Midbrain (tissue), 1 donor: ENCODE measurements at regions not wholly inside any gene's neighbourhood (a gene's known extent, or its start where the extent isn't known, plus 50 kb on each side); places are given as distances from the start of the nearest gene placed in this dataset.
A peak's percentile ranks its signal among the peaks of the same experiment; 100 is the strongest.

Source experiments
- DNase-seq: peaks from one replicate; lab custom pipeline; 2025; lab: John Stamatoyannopoulos, UW

DNA sequence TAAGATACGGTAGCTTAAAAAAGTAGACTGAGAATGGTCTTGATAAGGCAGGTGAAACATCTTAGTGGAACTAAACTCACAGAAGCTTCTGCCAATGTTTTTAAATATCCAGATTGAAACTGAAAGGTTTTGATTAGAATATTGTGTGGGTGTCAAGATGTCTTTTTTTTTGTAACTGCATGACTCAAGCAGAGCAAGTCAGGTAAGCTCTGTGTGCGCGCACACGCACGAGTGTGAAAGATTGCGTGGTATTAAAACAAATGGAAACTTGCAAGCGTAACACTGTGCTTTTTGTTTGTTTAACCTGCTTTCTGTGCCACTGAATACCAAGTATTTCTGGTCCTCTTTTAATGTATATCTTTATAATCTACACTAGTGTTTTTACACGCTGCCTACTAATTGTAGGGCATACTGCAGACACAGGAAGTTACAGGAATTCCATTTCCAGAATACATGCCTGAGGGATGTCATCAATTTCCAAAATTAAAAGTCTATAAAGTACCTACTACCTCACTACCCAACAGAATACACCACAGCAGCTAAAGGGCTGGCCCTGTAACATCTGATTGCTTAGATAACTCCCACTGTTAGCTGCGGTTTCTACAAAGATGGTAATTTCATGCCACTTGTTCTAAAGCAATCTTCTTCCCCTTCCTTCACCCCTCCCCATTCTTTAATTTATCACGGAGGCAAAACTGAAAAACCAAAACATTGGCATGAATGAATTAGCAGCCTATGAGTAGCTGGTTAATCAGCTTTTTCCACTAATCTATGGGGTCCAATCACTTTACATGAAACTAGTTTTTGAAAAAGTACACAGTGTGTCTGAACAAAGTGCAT lies 472.8 kb downstream of the SHQ1 start:
- DNase-seq, result no peak

DNA sequence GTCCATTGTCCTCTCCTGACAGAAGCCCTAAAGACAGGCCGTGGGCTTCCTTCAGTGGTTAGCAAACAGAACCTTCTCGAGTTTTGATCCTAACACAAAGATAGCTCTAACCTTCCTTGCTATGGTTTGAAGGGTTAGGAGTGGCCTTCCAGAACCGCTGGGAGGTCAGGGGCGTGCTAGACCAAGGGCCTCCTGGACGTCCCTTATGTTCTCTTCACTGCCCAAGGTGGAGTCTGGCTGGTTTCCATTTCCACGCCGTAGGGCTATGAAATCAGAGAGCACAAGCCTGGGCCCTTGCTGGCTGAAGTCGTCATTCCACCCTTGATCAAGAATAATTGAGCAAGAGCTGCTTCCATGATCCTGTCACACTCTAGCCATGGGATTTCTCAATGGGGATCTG lies 475.1 kb downstream of the SHQ1 start:
- DNase-seq, result no peak

DNA sequence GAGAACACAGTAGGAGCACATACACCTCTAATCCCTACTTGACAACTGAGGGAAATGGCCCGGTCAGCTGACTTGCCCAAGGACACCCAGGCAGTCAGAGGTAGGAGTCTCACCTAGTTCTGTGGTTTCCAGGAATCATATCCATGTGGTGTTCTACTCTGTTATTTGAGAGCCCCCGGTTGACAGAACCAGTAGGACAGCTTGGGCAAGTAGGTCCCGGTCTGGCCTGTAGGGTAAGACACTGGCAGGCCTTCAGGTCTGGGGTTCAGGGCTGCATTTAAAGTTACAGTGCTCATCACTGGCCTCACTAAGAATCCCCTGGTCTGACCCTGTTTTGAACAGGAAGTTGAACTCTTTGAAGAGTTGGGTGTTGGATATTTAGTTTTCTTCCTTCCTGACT lies 476.1 kb downstream of the SHQ1 start:
- DNase-seq, result no peak

DNA sequence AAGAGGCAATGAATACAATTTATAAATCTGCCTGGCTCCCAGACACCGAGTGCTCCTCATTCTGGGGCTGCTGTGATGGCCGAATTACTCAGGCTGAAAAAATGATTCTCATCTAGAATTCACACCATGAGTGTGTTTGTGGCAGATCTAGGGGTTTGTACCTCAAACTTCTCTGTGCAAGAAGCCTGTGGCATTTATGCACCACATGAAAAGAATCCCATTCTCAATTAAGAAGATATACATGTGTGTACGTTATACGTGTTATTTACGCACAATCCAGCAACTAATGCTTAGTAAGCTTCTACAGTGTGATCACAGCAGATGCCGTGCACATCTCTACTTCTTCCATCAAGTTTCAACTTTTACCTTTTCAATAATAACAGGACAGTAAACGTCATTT lies 476.8 kb downstream of the SHQ1 start:
- no peak for DNase-seq

DNA sequence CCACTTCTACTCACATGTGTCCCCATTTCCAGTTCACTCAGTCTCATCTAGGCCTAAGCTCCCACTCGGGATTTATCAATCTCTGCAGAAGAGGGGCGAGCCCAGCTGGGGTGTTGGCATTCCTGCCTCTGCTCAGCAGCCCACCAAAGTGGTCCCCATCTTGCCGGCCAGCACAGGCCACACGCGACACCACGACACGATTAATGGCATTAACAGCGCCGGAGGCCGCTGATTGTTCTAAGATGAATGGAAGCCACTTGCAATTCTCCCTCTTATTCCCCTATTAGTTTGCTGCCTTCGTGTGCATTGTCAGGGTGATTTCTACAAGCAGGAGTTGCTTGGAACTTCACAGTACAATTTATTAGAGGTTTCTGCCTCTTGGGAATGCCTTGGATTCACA lies 477.3 kb downstream of the SHQ1 start:
- no peak for DNase-seq

DNA sequence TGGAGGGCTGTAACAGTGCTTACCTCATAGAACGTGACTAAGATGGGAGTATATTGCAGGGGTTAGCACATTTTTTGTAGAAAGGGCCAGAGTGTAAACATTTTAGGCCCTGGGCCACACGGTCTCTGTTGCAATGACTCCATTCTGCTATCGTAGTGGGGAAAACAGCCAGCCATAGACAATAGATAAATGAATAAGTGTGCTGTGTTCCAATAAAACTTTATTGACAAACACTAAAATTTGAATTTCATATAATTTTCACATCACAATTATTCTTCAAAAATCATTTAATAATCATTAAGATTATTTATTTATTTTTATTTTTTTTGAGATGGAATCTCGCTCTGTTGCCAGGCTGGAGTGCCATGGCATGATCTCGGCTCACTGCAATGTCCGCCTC lies 478.6 kb downstream of the SHQ1 start:
- DNase-seq, result no peak

DNA sequence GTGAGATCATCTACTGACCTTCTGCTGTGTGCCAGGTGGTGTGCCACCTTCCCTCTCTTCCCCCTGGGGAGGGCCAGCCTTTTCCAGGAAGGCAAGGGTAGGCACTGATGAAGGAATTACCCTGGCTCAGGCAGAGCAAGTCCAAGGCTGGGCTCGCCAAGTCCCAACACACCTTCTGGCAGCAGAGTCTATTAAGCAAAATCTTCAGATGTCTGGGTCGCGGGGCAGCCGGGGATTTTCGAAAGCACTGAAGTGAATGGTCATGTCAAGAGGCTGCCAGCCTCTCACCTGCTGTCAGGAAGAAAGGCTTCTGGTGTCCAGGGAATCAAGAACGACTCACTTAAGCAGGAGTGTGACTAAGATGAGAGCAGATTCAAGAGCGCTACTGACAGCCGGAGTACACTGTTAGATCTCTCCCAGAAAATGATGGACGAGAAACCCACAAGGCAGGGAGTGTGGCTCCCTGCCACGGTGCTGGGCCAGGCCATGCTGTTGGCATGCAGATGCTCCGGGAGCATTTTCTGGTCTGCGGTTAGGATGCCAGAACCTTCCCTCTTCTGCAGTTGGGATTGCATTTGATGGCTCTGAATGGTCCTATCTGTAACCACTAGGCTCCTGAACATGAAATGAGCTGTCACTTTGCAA lies 479.8 kb downstream of the SHQ1 start:
- no peak for DNase-seq

DNA sequence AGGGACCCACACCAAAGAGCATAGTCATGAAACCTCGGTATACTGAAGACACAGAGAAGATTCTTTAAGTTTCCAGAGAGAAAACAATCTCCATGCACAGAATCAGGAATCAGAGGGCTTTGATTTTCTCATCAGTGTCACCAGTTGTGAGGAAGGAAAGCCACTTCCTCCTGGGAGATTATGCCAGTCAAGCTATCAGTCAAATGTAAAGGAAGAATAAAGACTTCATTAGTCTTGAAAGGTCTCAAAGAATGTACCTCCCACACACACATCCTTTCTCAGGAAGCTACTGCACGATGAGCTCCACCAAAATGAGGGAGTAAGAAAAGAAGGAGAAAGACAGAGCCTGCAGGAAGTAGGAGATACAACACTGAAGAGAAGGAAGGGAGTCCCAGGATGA lies 486.3 kb downstream of the SHQ1 start:
- no peak for DNase-seq

DNA sequence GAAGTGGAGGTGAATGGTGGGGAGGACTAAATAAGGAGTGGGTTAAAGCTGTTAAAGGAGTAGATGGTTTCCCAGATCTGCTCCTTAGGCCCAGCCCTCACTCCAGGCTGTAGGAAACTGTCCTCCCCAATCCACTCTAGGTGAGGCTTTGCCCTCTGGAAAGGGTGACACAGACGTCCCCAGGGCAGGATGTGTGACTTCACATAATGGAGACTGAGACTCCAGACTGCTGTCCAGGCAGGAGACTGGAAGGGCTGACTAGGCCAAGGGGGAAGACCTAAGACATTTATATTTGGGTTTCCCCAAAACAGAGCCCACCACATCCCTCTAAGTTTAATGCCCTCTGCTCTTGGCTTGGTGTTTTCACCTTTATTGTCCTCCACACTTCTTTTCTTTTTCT lies 488.5 kb downstream of the SHQ1 start:
- no peak for DNase-seq

DNA sequence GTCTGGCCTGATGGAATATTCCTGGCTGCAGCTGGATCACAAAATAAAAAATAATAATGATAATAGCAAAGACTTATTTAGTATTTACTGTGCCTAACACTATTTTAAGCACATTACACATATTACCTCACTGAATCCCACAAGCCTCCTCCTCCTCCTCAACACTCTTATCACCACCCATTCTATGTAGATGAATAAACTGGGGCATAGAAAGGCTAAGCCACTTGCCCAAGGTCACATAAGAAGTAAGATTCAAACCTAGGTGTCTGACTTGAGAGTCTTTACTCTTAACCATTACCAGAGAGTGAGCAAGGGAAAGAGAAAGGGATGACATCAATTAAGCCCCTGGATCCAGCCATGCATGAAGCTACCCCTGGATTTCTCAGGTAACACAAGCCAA lies 493.1 kb downstream of the SHQ1 start:
- no peak for DNase-seq

DNA sequence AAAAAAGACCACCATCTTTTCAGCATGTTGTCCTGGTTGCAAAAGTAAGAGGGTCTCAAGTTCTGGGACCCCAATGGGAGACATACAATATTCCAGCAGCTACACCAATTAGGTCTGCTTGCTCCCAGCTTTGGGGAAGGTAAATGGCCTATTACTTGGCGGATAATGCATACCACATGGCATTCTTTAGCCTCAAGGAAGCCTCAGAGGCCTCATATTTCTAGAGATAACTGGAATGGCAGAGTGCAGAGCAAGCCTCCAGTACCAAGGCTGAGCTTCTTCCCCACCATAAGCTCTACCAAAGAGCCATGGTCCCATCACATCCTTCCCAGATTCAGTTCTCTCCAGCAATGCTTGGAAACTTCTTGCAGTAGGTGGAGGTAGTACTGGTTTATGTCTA lies 493.8 kb downstream of the SHQ1 start:
- DNase-seq, result no peak

DNA sequence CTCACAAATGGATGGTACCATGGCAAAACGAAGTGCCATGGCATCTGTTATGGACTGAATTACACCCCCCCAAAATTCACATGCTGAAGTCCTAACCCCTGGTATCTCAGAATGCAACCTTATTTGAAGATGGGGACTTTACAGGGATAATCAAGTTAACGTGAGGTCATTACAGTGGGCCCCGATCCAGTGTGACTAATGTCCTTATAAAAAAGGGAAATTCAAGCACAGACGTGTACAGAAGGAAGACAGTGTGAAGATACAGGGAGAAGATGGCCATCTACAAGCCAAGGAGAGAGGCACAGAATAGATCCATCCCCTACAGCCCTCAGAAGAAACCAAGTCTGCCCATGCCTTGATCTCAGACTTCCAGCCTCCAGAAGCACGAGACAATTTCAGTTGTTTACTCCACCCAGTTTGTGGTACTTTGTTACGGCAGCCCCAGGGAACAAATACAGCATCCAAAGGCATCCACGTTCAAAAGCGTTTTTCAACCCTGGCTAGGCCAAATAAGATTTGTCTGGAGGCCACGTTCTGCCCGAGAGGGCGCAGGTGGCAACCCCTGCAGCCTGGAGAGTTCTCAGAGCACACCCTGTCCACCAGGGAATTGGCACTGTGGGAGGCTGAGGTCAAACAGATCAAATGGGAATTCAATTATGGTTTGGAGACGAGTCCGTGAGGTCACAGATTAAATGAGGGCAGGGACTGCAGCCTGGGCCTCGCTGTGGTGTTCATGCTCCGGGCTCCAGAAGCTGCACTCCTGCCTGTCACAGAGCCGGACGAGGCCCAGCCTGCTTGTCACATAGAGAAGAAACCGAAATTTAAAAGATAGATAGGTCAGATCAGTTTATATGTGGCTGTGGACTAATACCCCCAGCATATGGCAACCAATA lies 494.8 kb downstream of the SHQ1 start:
- no peak for DNase-seq

DNA sequence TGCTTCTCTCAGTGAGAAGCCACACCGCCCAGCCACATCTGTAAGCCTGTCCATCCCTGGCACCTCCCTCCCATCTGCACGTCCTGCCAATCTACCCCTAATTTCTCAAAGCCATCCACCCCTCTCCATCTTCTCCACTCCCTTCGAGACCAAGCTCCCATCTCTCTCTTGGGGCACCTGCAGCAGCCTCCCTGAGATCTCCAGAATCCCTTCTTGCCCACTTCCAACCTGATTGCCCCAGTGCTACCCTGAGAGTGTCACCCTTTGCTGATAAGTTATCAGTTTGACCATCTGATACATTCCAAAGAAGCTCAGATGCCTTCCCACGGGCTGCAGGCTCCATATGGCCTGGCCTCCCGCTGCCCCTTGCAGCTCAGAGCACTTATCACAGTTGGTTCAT lies 496.1 kb downstream of the SHQ1 start:
- DNase-seq, result no peak

DNA sequence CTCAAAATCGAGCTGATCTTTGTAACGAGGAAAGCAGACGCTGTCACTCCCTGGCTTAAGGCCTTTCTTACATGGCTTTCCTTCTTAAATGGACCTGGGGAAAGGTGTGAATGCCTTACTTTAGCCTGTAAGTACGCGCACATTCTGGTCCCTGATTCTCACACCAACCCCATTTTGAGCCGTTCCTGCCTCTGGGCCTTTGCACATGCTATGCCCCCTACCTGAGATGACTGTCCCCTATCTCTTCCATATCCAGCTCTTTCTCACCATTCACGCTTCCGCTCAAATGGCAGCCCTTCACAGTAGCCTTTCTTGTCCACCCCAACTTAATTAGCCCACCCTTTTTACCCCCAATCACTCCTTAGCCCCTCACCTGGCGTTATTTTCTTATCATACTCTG lies 496.7 kb downstream of the SHQ1 start:
- no peak for DNase-seq

DNA sequence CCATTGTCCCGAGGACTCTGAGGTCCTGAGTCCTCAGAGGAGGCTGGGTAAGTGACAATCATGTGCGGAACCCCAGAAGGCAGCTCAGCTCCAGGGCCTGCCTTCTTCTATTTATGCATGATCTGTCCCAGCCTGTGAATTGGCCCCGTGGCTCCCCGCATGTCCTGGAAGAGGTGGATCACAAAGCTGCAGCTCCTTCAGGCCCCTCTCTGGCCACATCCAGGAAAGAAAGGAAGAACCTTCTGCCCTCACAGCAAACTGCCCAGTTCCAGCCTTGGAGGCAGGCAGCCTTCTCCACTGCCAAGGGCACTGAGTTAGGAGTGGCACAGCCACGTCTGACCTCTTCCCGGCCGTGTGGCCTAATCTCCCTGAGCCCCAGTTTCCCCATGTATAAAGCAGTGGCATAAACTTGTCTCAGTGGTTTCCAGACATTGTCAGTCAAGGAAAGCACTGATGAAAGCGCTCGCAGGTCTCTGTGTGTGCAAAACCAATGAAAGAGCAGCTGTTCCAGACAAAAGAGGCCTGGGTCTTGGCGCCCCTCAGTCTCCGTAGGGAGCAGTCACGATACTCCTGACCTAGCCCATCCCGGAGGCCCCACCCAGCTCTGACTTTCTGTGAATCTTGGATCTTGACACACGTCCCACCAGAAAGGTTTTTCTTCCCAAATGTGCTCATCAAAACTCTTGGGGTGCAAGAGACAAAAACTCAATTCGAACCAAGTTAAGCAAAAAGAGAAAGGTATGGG lies 497.3 kb downstream of the SHQ1 start:
- DNase-seq, result no peak

DNA sequence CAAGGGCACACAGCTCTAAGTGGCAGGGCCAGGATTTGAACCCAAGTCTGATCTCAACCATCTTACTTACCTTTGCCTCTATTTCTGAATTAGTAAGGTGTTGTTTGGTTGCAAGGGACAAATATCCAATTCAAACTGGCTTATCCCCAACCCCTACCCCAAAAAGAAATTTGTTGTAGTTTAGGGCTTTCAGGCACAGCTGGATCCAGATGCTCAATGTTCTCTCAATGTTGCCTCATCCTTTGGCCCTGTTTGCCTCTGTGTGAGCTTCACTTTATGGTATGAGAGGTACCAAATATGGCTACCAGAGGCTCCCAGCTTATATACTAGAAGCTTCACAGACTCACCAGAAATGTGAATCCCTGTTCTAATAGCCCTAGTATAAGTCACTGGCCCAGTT lies 499.9 kb downstream of the SHQ1 start:
- DNase-seq, result no peak

DNA sequence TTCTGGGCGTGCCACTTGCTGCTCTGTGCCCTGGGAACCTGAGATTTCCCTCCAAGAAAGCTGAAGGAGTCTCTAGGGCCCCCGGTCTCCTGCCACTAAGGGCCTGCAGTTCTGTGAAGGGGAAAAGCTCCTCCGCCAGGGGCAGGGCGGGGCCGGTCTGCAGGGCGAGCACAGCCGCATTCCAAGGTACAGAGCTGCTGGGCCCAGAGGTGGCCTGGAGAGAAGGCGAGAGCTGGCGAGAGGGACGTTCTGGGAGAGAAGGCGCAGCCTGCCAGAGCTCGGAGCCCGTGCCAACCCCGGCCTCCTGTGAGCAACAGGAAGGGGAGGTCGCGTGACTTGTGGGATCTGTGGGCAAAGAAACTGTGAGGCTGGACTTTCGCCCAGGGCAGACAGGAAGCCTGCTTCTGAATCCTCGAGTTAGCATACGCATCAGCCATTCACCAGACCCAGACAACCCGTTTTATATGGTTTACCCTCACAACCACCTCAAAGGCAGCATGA lies 500.4 kb downstream of the SHQ1 start:
- DNase-seq, result peak; percentile 20

DNA sequence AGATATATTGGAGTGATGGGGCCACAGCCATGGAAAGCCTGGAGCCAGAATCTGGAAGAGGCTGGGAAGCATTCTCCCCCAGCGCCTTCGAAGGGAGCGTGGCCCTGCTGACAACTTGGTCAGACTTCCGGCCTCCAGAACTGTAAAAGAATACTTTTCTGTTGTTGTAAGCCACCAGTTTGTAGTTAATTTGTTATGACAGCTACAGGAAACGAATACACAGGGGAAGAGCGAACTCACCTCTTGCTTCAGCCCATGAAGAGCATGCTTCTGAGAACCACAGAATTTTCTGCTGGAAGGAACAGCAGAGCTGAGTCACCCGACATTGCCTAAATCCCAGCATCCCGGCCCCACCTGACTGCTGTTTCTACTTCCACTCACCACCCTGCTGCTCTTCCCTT lies 501.7 kb downstream of the SHQ1 start:
- no peak for DNase-seq

DNA sequence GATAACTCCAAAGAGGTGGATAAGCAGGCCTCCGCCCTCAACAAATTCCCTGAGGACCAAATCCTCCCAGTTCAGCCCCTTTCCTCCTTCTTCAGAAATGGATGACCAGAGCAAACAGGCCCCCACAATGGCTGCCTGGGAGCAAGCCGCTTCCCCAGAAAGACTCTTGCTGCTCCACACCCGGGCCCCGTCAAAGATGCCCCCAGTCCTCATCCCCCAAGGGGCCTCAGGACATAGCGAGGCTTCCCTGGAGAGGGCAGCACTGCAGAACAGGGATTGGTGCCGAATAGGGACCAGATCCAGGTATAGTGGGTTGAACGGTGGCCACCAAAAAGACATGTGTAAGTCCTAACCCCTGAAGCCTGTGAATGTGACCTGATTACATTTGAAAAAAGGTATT lies 502.3 kb downstream of the SHQ1 start:
- no peak for DNase-seq

DNA sequence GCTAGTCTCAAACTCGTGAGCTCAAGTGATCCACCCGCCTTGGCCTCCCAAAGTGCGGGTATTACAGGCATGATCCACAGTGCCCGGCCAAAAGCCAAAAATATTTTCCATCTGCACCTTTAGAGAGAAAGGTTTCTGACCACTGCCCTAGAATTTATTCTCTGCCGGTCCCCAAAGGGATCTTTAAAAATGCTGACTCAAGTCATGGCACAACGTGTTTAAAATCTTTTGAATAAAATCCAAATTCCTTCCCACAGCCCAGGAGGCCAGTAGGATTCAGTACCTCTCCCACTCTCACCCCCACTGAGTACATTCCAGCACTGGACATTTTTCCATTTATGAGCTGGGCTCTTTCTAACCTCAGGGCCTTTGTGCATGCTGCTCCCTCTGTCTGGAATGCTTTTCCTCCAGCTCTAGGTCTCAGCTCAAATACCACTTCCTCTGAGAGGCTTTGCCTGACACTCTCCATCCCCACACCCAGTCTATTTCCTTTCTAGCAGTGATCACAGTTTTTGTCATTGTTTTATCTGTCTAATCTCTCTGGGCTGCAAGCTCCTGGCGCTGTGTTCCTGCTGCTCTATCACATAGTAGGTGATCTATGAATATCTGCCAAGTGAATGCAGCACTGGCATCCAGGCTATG lies 502.9 kb downstream of the SHQ1 start:
- no peak for DNase-seq

DNA sequence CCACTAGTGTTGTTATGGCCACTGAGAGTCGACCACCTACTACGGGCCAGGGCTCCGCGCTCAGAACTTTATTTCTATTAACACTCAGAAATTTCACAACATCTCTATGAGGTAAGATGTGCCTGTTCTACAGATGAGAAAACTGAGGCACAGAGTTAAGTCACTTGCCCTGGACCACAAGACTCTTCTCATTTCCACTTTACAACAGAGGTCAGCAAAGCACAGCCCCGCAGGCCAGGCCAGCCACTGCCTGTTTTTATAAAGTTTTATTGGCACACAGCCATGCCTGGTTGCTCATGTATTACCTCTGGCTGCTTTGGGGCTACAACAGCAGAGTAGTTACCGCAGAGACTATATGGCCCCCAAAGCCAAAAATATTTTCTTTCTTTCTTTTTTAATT lies 503.6 kb downstream of the SHQ1 start:
- DNase-seq, result no peak
